Urothelium cell line (cell line): ENCODE measurements at regions not wholly inside any gene's neighbourhood (a gene's known extent, or its start where the extent isn't known, plus 50 kb on each side); places are given as distances from the start of the nearest gene placed in this dataset.
"Not testable (repeated sequence)": the region's sequence is repeated elsewhere in the genome, so short reads cannot be mapped to it uniquely, and the experiment has no call there.

Experiments
- DNase-seq: peaks from one replicate; pipeline ENCODE4 v3.0.0; 2011; ENCODE audit warnings: low spot score, mixed read lengths
- FAIRE-seq: peaks from 2 replicates; lab custom pipeline; 2011; peaks lifted over from hg19 to GRCh38; lab: Jason Lieb, UNC

DNA sequence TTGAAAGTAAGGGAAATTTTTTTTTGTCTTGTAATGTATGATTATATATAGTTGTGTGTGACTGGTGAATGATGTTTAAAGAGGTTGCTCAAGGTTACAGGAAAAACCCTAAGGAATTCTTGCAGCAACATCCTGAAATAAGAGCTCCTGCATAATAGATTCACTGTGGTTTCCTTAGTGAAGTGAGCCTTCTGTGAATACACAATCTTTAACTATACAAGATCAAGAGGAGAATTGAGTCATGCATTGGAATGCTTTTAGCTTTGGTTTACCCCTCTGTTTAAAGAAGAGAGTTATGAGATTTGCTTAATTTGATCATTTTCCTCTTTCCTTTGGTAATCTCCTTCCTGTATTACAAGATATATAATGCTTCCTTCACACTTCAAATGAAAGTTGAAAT lies 141.6 kb upstream of the EYA4 start:
- DNase-seq = peak; percentile 40
- no peak for FAIRE-seq

DNA sequence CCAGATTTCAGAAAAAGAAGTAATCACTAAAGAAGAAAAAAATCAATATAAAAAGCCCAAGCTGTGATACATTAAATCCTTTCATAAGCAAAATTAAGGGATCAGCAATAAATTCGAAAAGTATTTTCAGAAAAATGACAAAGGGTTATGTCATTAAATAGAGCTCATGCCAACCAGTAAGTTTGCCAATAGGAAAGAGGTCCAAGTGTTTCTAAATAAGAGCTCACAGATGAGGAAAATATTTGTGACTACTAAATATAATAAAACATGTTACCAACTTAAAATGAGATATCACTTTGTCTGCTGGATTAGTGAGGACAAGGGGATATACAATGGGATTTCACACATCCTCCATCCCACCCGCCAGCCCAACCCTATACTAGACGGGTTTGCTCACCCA lies 140.3 kb upstream of the EYA4 start:
- no peak for DNase-seq

DNA sequence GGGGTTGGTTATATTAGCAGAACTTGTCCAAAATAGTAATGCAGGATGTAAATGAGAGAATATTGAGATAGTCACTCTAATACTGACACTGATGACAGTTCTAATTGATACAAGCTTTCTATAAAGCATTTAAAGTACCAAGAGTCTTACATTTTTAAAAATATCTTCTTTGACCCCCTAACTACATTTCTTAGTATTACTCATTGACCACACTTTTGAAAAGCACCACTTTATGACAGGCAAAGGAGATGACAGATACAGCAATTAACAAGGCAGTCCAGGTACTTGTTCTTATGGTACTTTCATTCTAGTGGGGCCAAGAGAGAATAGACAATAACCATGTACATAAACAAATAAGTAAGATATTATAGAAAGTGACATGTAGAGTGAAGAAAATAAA lies 139.4 kb upstream of the EYA4 start:
- no peak for FAIRE-seq
- DNase-seq = no peak

More for the DNA sequence above, 140.3 kb upstream of the EYA4 start:
- no peak for FAIRE-seq

DNA sequence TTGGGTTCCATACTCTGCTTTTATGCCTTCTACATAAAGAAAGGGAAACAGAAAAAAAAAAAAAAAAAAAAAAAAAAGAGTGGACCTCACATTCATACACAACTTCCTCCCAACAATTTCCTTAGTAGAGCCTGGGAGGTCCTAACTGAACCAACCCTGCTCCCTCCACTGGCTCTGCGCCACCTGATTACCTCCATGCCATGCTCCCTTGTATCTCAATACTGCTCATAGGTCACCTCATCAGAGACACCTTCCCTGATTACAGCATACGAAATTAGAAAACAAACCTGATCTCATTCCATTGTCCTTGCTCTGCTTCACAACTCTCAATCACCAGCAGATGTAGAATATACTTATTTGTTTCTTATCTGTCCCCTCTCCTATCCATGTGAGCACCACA lies 134.2 kb upstream of the EYA4 start:
- DNase-seq = no peak
- FAIRE-seq = no peak

DNA sequence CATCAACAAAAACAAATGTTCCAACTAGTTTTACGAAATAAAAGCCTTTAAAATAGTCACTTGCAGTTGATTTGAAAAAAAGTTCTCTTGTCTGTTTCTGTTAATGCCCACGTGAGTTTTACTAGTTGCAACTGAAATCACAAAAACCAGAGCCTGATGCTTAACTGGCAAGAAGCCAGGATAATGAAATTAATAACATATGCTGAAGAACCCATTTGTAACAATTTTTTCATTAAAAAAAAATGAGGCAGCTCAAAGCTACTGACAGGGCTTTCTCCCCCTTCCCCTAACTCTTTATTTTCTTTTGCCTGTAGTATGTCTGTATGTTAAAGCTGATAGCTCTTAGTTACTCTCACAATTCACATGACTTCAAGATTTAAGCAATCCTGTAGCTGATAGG lies 132.7 kb upstream of the EYA4 start:
- DNase-seq (no peak), FAIRE-seq (no peak)

DNA sequence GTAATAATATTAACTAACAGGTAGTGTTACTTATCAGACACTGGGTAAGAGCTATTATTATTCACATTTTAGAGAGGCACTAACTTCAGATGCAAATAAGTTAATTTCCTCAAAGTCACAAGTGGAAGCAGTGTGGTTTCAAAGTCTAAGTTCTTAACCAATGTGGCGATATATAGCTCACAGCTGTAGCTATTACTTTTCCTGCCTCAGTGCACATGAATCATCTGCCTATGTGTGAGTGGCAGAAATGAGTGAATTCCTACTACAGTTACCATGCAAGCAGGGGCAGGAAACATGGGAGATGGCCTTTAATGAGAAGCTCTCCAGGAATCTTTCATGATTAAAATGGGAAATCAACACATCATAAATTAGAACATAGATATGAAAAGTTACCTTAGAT lies 126.2 kb upstream of the EYA4 start:
- FAIRE-seq (no peak), DNase-seq (no peak)

DNA sequence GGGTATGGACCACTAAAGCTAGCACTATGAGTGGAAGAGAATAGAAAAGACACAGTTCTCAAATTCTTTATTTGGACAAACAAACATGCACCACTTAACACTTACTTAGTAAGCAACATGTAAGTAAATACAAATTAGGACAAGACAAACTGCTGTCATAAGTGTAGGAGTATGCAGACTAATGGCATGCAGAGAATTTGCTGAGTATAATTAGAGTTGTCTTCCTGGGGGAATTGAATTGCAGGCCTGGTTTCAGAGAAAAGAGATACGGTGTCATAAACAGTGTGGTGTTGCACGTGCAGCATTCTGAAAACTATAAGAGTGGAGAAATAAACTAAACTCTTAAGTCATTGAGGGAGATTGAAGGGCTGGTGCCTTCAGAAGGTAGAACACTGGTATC lies 125.2 kb upstream of the EYA4 start:
- FAIRE-seq (no peak), DNase-seq (no peak)

DNA sequence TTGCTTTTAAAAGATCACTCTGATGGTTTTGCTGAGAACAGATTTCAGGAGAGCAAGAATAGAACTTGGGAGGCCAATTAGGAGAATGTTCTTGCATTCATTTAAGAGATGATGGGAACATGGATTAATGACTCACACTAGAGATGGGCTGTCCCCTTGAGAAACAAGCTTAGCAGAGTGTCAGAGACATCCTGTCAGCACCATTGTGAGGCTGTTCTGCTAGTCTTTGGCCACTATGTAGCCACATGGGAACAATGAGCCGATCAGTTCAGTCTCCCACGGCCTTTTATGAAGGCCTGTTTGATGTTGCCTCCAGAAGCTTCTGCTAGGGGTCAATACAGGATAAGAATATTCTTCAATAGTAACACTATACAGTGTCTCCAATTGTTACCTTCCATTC lies 113.0 kb upstream of the EYA4 start:
- no peak for FAIRE-seq
- peak; percentile 12 for DNase-seq

DNA sequence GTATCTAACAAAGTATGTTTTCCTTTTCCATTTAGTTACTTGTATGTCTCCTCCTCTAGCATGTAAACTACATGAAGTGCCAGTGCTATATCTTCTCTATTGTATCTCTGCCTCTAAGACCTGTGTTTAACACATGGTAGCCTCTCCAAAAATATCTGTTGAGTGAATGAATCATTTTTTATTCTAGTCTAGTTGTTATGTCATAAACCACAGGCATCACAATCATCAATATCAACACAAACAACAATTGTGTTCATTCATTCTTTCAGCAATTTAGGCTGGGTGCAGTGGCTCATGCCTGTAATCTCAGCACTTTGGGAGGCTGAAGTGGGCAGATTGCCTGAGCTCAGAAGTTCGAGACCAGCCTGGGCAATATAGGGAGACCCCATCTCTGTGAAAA lies 111.6 kb upstream of the EYA4 start:
- peak; percentile 18 for DNase-seq
- no peak for FAIRE-seq

DNA sequence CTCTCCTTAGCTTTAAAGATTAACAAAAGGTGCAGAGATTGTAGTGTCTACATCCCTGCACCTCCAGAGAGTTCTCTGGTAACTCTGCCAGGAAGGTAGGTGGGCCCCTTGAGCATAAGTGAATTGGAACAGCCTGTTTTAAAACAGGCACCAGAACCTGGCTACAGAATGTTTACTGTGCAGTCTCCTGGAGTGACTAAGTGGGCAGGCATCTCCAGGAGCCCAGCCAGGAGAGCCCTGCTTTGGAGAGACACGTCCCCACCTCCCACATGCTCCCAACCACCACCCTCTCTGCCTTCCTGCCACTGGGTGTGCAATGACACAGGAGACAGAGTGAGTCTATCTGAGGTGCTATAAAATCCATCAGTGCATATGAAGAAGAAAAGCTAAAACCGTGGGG lies 110.3 kb upstream of the EYA4 start:
- FAIRE-seq = no peak
- peak; percentile 92 for DNase-seq

DNA sequence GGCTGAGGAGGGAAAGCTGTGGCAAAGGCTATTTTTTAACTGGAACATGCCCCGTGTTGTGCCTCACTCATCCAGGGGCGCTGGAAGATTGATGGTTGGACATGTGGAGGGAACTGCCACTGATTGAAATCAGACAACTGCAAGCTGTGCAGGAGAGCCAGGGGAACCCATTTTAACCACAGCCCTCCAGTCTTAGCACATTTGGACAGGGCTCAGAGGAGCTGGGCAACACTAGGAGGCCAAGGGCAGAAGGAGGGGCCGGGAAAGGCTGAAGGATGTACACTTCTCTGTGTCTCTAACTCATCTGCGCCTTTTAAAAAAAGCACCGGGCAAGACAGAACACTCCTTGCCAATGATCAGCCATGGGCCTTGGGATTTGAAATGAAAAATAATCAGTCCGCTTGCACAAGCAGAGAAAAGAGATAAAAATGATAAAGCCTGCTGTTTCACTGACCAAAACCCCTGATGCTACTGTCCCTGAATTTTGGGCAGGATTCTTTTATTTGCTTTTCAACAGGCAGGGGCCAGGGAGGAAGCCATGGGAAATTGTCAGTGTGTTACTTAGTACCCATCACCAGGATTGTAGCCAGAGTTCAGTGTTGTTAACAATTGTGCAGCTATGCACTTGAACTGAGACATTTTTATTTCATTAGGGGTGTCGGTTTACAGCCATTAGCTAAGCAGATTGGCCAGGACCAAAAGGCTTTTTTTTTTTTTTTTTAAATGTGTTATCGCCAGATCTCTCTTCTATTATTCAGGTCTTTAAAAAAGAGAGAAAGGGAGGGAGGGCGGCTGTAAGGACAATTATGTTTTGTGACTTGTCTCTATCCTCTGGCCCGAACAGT lies 109.3 kb upstream of the EYA4 start:
- FAIRE-seq (no peak), DNase-seq (peak; percentile 7)

DNA sequence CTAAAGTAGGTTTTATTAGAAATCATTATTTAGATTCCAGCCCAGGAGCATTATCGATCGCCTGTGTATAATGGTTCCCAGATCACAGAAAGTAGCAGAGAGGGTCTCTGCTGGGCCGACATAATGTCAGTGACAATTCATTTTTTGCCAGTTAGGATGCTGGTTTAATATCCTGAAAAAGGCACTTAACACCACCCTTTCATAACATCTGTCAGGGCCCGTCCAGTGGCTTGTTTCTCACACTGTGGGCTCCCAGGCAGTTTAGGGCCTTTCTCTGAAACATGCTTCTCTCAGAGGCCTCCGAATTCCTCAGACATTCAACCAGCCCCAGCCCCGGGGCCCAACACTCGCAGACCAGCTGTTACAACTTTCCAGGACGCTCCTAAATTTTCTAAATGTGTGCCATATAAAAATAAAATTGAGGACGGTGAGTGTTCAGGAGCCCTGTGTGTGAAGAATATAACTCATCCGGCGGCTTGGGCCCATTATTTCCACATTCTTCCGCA lies 108.6 kb upstream of the EYA4 start:
- FAIRE-seq = no peak
- DNase-seq = no peak

DNA sequence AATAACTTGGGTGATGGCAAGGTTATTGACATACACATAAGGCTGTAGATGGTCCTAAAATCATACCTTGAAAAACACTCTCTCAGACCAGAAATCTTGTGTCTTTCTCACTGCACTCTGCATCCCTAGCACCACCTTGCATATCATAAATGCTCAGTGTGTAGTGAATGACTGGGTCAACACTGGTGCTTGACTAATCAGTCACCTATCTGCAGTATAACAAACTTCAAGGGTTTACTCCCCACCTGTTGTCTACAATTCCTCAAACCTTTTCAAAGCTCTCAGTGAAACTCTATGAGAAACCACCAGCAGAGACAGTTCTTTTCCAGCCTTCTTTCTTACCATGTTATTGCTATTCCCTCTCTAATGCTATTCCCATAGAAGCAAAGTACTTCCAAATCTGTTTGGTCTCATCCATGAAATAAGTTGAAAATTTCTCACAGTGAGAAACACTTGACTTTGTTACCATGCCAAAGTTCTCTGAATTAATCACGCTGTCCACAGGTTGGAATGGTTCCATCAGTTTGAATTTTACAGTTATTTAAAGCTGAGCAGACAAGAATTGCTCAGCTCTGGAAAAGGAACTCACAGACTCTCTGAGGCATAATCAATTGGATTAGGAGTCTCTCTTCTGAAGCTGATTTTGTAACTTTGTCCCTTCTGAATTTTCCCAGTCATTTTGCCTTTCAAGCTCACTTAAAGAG lies 104.8 kb upstream of the EYA4 start:
- DNase-seq (no peak), FAIRE-seq (no peak)

DNA sequence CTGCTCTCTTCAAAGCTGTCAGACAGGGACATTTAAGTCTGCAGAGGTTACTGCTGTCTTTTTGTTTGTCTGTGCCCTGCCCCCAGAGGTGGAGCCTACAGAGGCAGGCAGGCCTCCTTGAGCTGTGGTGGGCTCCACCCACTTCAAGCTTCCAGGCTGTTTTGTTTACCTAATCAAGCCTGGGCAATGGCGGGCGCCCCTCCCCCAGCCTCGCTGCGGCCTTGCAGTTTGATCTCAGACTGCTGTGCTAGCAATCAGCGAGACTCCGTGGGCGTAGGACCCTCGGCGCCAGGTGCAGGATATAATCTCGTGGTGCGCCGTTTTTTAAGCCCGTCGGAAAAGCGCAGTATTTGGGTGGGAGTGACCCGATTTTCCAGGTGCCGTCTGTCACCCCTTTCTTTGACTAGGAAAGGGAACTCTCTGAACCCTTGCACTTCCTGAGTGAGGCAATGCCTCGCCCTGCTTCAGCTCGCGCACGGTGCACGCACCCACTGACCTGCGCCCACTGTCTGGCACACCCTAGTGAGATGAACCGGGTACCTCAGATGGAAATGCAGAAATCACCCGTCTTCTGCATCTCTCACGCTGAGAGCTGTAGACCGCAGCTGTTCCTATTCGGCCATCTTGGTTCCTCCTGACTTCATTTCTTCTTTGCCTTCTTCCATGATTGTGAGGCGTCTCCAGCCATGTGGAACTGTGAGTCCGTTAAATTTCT lies 93.5 kb upstream of the EYA4 start:
- not testable (repeated sequence) for FAIRE-seq, DNase-seq

DNA sequence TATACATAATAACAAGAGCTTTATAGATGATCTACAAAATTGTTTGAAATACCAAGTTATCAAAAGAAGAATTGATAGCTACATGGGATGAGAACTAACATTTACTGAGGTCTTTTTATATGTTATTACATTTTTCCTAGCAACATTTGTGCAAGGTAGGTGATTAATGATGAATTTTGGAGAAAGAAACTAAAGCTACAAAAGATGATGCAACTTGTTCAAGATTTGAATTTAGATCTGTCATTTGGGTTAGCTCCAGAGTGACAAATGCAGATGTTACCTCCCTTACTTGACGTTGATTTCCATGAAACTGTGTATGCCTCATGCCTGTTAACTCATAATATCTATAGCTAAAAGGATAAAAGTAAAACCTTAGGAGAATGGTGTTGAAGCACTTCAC lies 84.5 kb upstream of the EYA4 start:
- no peak for FAIRE-seq
- DNase-seq = no peak

DNA sequence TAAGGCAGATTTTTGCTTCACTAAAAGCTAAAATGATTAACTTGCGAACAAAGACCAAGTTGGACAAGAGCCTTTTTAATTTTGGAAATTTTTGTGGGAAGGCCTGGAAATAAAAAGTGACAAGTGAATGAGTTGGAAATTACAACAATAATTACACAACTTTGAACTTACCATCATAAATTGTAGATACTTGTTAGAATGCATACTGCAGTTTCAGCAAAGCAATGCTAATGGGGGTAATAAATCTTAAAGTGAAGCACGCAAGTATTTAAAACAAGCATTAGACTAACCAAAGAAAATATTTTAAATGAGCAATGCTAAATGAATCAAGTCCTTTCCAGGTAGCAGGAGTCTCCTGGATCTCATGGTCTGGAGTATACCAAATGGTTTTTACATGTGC lies 83.2 kb upstream of the EYA4 start:
- no peak for DNase-seq
- FAIRE-seq = no peak

DNA sequence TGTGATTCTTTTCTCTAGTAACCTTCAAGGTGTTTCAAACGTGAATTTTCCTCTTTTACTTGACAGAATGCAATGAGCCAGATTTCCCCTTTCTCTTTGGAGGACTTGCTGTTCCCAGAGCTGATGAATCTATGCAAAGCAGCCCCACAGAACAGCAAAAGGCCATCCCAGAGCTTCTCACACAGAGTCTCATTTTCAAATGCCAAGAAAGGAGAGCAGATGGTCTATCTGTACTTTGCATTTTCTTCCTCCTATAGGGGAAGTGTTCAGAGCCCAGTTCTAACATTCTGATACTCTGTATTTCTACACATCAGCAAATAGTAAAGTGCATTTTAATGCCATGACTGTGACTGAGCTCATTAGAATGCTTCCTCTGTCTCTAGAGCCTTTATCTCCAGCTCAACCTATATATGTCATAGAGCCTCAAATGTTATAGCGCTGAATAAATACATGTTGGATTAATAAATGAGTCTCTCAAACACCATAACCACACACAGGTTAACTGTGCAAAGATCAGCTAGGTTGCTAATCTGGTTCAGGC lies 81.8 kb upstream of the EYA4 start:
- no peak for FAIRE-seq
- DNase-seq = no peak

DNA sequence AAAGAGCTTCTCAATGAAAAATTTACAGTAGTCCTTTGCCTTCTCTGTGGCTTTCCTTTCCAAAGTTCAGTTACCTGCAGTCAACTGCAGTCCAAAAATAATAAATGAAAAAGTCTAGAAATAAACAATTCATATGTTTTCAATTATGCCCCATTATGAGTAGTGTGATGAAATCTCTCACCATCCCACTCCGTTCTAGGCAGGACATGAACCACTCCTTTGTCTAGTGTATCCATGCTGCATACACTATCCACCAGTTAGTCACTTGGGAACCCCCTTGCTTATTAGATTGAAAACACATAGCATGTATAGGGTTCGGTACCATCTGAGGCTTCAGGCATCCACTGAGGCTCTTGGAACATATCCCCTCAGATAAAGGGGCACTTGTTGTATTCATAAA lies 80.6 kb upstream of the EYA4 start:
- FAIRE-seq = no peak
- no peak for DNase-seq

DNA sequence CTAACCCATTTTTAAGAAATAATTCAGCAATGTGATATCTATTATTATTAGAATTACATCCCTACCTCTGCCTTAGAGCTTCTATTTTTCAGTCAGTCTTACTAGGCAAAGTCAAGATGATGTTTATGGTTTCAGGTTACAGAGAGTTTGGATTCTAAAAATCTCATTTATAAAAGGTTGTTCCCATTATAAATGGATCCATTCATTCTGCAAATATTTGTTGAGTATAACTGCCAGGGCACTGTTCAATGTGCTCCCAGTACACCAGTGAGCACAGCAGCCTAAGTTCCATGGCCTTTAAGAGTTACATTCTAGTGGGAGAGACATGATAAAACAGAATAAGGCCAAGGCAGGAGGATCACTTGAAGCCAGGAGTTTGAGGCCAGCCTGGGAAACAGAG lies 75.9 kb upstream of the EYA4 start:
- no peak for FAIRE-seq

DNA sequence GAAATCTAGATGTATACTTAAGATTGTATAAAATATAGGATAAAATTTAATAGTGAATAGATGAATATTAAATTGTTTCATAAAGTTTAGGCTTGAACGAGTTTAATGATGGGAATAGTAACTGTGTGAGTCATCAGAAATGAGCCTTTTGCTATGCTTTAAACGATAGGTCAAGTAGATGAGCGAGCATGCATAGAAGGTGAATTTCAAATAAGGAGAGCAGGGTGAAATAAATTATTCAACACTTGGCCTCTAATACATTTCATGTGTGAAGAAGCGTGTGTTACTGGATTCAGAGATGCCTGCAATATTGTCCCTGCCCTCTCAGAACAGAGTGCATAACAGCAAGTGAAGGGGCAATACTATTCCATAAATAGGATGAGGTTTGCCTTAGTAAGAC lies 74.4 kb upstream of the EYA4 start:
- FAIRE-seq = no peak

More for the DNA sequence above, 75.9 kb upstream of the EYA4 start:
- no peak for DNase-seq

DNA sequence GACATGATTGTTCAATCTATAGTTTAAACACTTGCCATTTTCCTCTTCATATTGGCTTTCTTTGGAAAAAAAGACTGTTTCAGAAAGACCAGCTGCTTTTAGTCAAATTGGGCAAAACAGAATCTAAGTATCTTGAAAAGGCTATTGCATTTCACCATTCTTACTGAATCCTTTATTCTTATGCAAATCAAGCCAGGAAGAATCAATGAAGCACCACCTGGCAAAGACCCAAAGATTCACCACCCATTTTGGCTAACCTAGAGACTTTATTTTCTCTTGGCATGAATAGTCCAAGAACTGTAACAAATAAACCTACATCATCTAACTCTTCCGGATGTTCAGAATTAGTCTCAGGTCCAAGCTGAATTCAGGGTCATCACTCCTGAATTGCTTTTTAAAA lies 71.3 kb upstream of the EYA4 start:
- no peak for DNase-seq
- no peak for FAIRE-seq

More for the DNA sequence above, 74.4 kb upstream of the EYA4 start:
- DNase-seq = no peak
